A549 (cell line): ENCODE measurements at regions not wholly inside any gene's neighbourhood (a gene's known extent, or its start where the extent isn't known, plus 50 kb on each side); places are given as distances from the start of the nearest gene placed in this dataset.

Source experiments
- CEBPB ChIP-seq, 2 experiments: fragments of >200 bp in 1 of 2; sonication (Bioruptor Twin) in 1 of 2; formaldehyde crosslinking in 1 of 2; IDR thresholded peaks; 2 replicates each; pipeline ENCODE4 v1.6.1; 2012 to 2016
- CTCF ChIP-seq: fragments of >200 bp; sonication (Bioruptor Twin); formaldehyde crosslinking; IDR thresholded peaks from 3 replicates; pipeline ENCODE4 v1.5.1; 2016
- ESRRA ChIP-seq: fragments of 150-350 bp; IDR thresholded peaks from 2 replicates; pipeline ENCODE4 v1.6.1; 2014; ENCODE audit warnings: mild to moderate bottlenecking, low read length, borderline replicate concordance
- FOSL2 ChIP-seq, 2 experiments: fragments of 450-650 bp in 1 of 2; fragments of >200 bp in 1 of 2; sonication (Bioruptor Twin) in 1 of 2; formaldehyde crosslinking; IDR thresholded peaks; 2 replicates each; pipeline versions ENCODE4 v1.5.0 to v1.6.1; 2016 to 2020; ENCODE audit warnings: mild to moderate bottlenecking in 1 of 2, moderate library complexity in 1 of 2
- POLR2A ChIP-seq: IDR thresholded peaks from 2 replicates; pipeline ENCODE4 v1.6.1; 2012; ENCODE audit warnings: mild to moderate bottlenecking, low read length
- RCOR1 ChIP-seq: fragments of 150-350 bp; IDR thresholded peaks from 2 replicates; pipeline ENCODE4 v1.6.1; 2014; ENCODE audit warnings: antibody characterized with exemption, low read length, low read depth
- REST ChIP-seq: fragments of 200-600 bp; sonication (generic); IDR thresholded peaks from 2 replicates; pipeline ENCODE4 v1.6.1; 2016; ENCODE audit warnings: antibody characterized with exemption, mild to moderate bottlenecking, moderate library complexity
- USF2 ChIP-seq: fragments of 450-650 bp; IDR thresholded peaks from 2 replicates; pipeline ENCODE4 v1.6.1; 2014; ENCODE audit warnings: antibody characterized with exemption

- TF ChIP-seq POLR2A (no peak), USF2 (no peak), RCOR1 (no peak), CEBPB (IDR thresholded peaks at IDR 0.05) (no peak), CTCF (no peak), REST (no peak), ESRRA (no peak), FOSL2 (IDR thresholded peaks at IDR 0.05) (no peak), FOSL2 (CRISPR knock-in tag; IDR thresholded peaks at IDR 0.05) (no peak)
Observed at GRCh38 chr13:110812121-110812868, 98.8 kb downstream of the ING1 start.
